NB4 (cell line): ENCODE measurements at regions not wholly inside any gene's neighbourhood (a gene's known extent, or its start where the extent isn't known, plus 50 kb on each side); places are given as distances from the start of the nearest gene placed in this dataset.

Experiments used
- POLR2A ChIP-seq: IDR thresholded peaks from 2 replicates; pipeline ENCODE4 v1.6.1; 2011; ENCODE audit warnings: mild to moderate bottlenecking; ENCODE audit not compliant: insufficient read length; ENCODE audit errors: extremely low read depth
- TF ChIP-seq, protein P1 (sequence below): IDR thresholded peaks from one replicate; pipeline ENCODE4 v1.5.1; 2012; ENCODE audit warnings: low read depth, low read length

DNA sequence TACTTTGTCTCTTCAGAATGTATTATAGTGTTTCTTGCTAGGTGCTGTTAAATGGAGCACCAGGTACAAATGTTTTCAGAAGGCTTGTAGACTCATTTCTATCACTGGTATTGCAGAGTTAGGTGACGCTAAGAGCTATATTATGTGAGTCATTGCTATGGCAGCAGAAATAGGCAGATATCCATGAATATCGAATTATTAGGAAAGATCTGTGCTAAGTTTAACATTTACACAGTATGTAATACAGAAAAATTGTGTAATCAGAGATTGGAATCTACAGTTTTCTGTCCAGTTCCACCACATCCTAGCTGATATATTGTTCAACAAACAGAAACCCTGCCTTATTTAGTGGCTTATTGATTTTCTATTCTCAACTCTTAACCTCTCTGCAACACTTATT lies 1025.5 kb downstream of the STIM2 start:
- TF ChIP-seq, protein P1, sequence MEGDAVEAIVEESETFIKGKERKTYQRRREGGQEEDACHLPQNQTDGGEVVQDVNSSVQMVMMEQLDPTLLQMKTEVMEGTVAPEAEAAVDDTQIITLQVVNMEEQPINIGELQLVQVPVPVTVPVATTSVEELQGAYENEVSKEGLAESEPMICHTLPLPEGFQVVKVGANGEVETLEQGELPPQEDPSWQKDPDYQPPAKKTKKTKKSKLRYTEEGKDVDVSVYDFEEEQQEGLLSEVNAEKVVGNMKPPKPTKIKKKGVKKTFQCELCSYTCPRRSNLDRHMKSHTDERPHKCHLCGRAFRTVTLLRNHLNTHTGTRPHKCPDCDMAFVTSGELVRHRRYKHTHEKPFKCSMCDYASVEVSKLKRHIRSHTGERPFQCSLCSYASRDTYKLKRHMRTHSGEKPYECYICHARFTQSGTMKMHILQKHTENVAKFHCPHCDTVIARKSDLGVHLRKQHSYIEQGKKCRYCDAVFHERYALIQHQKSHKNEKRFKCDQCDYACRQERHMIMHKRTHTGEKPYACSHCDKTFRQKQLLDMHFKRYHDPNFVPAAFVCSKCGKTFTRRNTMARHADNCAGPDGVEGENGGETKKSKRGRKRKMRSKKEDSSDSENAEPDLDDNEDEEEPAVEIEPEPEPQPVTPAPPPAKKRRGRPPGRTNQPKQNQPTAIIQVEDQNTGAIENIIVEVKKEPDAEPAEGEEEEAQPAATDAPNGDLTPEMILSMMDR = no peak
- TF ChIP-seq POLR2A = no peak
